HCT116 (cell line): ENCODE measurements at regions not wholly inside any gene's neighbourhood (a gene's known extent, or its start where the extent isn't known, plus 50 kb on each side); places are given as distances from the start of the nearest gene placed in this dataset.

Source experiments
- POLR2A ChIP-seq: IDR thresholded peaks from 2 replicates; pipeline ENCODE4 v1.7.0; 2011; ENCODE audit warnings: borderline replicate concordance; ENCODE audit not compliant: insufficient read depth, insufficient read length; ENCODE audit errors: extremely low read depth
- SIN3A ChIP-seq: IDR thresholded peaks from 2 replicates; pipeline ENCODE4 v1.6.1; 2012; ENCODE audit warnings: low read depth
- SRF ChIP-seq: IDR thresholded peaks from 2 replicates; pipeline ENCODE4 v1.6.1; 2012; ENCODE audit warnings: low read depth
- YY1 ChIP-seq: IDR thresholded peaks from 2 replicates; pipeline ENCODE4 v1.6.1; 2011; ENCODE audit warnings: low read length, low read depth, moderate library complexity, mild to moderate bottlenecking; ENCODE audit not compliant: insufficient replicate concordance; ENCODE audit errors: extremely low read depth
- TF ChIP-seq, protein P1 (sequence below): IDR thresholded peaks from 2 replicates; pipeline ENCODE4 v1.6.1; 2012
- TF ChIP-seq, protein P2 (sequence below), 3 experiments: fragments of 200-600 bp in 1 of 3; sonication (generic) in 1 of 3; IDR thresholded peaks in 2 of 3; conservative IDR thresholded peaks in 1 of 3; 2 replicates each; pipeline ENCODE4 v1.5.1; 2012 to 2017; ENCODE audit warnings: low read depth in 2 of 3, low read length in 2 of 3, antibody characterized with exemption in 1 of 3, borderline replicate concordance in 1 of 3, control low read depth in 1 of 3, mild to moderate bottlenecking in 1 of 3, mixed read lengths in 1 of 3, mixed run types in 1 of 3, moderate library complexity in 1 of 3; ENCODE audit not compliant: insufficient read depth in 1 of 3
- TF ChIP-seq, protein P3 (sequence below): IDR thresholded peaks from 2 replicates; pipeline ENCODE4 v1.6.1; 2012; ENCODE audit warnings: low read depth

DNA sequence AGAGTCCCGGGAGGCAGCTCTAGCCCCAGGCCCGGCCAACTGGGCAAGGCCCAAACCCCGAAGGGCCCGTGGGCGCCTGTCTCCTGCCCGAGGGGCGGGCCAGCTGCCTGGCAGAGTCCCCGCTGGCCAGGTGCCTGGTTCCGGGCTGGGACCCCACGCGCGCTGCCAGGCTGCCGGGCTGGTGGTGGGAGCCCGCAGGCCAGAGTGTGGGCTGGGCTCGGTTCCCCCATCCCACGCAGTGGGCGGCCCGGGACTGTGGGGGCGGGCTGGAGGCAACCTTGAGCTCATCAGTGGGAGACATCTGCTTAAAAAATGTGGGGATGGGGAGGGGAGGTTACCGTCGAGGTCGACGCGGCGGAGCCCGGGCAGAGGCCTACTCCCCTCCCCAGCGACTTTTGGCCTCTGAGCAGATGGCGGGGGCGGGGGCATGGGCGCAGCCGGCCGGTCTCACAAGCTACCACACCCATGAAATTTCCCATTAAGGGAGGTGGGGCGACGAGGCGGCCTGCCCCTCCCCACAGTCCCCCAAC lies 176.4 kb upstream of the GSE1 start:
- TF ChIP-seq, protein P1, sequence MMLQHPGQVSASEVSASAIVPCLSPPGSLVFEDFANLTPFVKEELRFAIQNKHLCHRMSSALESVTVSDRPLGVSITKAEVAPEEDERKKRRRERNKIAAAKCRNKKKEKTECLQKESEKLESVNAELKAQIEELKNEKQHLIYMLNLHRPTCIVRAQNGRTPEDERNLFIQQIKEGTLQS: no peak
- TF ChIP-seq YY1 (no peak), POLR2A (no peak), SIN3A (no peak), SRF (no peak)
- TF ChIP-seq, protein P2, sequence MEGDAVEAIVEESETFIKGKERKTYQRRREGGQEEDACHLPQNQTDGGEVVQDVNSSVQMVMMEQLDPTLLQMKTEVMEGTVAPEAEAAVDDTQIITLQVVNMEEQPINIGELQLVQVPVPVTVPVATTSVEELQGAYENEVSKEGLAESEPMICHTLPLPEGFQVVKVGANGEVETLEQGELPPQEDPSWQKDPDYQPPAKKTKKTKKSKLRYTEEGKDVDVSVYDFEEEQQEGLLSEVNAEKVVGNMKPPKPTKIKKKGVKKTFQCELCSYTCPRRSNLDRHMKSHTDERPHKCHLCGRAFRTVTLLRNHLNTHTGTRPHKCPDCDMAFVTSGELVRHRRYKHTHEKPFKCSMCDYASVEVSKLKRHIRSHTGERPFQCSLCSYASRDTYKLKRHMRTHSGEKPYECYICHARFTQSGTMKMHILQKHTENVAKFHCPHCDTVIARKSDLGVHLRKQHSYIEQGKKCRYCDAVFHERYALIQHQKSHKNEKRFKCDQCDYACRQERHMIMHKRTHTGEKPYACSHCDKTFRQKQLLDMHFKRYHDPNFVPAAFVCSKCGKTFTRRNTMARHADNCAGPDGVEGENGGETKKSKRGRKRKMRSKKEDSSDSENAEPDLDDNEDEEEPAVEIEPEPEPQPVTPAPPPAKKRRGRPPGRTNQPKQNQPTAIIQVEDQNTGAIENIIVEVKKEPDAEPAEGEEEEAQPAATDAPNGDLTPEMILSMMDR (IDR thresholded peaks at IDR 0.05 in 2 of 3, conservative IDR thresholded peaks at IDR 0.05 in 1 of 3; ENCODE audit: borderline replicate concordance in 1 of 3, insufficient read depth in 1 of 3, low read depth in 2 of 3, low read length in 2 of 3): no peak
- TF ChIP-seq, protein P3, sequence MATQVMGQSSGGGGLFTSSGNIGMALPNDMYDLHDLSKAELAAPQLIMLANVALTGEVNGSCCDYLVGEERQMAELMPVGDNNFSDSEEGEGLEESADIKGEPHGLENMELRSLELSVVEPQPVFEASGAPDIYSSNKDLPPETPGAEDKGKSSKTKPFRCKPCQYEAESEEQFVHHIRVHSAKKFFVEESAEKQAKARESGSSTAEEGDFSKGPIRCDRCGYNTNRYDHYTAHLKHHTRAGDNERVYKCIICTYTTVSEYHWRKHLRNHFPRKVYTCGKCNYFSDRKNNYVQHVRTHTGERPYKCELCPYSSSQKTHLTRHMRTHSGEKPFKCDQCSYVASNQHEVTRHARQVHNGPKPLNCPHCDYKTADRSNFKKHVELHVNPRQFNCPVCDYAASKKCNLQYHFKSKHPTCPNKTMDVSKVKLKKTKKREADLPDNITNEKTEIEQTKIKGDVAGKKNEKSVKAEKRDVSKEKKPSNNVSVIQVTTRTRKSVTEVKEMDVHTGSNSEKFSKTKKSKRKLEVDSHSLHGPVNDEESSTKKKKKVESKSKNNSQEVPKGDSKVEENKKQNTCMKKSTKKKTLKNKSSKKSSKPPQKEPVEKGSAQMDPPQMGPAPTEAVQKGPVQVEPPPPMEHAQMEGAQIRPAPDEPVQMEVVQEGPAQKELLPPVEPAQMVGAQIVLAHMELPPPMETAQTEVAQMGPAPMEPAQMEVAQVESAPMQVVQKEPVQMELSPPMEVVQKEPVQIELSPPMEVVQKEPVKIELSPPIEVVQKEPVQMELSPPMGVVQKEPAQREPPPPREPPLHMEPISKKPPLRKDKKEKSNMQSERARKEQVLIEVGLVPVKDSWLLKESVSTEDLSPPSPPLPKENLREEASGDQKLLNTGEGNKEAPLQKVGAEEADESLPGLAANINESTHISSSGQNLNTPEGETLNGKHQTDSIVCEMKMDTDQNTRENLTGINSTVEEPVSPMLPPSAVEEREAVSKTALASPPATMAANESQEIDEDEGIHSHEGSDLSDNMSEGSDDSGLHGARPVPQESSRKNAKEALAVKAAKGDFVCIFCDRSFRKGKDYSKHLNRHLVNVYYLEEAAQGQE: no peak
